ENCODE measurements at regions not wholly inside any gene's neighbourhood (a gene's known extent, or its start where the extent isn't known, plus 50 kb on each side); places are given as distances from the start of the nearest gene placed in this dataset.

DNA sequence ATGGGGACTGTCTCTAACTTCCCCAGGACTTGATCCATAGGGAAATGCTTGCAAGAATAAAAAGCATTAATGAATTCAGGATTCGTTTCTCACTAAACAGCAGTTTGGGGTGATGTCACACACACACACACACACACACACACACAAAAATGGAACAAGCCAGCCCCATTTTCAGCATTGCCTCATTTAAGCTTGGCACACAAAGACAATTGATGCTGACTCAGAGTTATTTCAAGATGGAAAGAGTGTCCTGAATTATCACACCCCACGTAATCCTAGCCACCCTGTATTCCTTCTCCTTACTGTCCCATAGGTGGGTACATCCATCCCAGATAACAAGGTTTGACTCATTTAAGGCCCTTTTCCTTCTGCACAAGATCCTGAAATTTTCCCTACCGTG, 345.1 kb upstream of the HS3ST1 start:
- DNase-seq (ENCODE audit: low read depth in 2 of 2), result peak; percentile 51 to 77
- TF ChIP-seq, protein P1, sequence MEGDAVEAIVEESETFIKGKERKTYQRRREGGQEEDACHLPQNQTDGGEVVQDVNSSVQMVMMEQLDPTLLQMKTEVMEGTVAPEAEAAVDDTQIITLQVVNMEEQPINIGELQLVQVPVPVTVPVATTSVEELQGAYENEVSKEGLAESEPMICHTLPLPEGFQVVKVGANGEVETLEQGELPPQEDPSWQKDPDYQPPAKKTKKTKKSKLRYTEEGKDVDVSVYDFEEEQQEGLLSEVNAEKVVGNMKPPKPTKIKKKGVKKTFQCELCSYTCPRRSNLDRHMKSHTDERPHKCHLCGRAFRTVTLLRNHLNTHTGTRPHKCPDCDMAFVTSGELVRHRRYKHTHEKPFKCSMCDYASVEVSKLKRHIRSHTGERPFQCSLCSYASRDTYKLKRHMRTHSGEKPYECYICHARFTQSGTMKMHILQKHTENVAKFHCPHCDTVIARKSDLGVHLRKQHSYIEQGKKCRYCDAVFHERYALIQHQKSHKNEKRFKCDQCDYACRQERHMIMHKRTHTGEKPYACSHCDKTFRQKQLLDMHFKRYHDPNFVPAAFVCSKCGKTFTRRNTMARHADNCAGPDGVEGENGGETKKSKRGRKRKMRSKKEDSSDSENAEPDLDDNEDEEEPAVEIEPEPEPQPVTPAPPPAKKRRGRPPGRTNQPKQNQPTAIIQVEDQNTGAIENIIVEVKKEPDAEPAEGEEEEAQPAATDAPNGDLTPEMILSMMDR (IDR thresholded peaks at IDR 0.05; ENCODE audit: low read depth, low read length), result no peak
- H3K4me3 ChIP-seq (replicated peaks in 1 of 2; ENCODE audit: low read depth in 2 of 2, low read length in 2 of 2), result no peak overlapping the region

DNA sequence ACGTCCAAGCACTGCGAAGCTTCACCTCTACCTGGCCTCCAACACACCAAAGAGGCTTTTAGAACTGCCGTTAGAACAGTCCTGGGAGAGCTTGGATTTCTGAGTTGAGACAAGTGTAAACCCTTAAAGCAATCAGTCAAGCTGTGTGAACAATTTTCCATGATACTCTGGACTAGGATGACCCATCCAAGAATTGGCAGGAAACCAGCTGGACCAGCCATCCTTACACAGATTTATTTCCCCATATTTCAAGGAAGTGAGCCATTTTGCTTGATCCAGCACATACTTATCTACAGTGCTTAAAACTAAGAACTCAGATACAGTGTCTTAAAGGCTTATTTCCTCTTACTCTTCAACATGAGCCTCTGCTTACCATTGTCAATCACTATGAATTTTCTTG, 340.7 kb upstream of the HS3ST1 start:
- TF ChIP-seq, protein P1 (IDR thresholded peaks at IDR 0.05; ENCODE audit: low read depth, low read length), result no peak
- peak; percentile 43 to 92 for DNase-seq (ENCODE audit: low read depth in 2 of 2)

DNA sequence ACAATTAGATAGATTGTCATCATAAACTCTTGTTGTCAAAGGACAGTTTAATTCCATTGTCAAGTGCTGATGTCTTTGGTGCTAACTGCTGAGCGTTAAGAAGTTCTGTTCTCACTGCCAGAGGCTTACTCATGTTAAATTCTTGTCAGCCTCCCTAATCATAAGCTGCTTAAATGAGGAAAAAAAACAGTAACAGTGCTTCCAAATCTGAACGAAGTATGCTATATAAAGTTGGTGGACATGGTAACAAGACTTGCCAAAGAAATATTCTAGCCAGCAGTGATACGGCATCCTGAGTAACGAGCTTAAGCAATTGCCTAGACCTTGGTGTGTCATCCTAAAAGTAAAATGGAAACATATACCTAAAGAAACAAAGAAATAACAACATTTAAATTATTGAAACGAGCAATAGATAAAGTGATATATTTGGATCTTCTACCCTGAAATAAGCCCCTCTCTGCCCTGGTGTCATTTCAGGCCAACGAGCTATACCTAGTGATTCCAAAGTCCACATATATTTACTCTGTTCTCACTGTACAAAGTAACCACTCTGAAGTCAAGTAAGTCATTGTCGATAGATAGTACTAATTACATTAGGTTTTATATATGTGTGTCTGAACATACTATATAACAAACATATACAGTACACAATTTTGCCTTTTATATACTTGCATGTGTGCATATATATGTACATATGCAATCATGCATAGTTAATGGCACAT, 339.7 kb upstream of the HS3ST1 start:
- DNase-seq (ENCODE audit: low read depth in 2 of 2), result peak in 1 of 2 donors; percentile 88
- no peak overlapping the region for H3K4me3 ChIP-seq (replicated peaks in 1 of 2; ENCODE audit: low read depth in 2 of 2, low read length in 2 of 2)
- TF ChIP-seq, protein P1 (IDR thresholded peaks at IDR 0.05; ENCODE audit: low read depth, low read length), result no peak

More for the DNA sequence above, 340.7 kb upstream of the HS3ST1 start:
- no peak overlapping the region for H3K4me3 ChIP-seq (replicated peaks in 1 of 2; ENCODE audit: low read depth in 2 of 2, low read length in 2 of 2)

DNA sequence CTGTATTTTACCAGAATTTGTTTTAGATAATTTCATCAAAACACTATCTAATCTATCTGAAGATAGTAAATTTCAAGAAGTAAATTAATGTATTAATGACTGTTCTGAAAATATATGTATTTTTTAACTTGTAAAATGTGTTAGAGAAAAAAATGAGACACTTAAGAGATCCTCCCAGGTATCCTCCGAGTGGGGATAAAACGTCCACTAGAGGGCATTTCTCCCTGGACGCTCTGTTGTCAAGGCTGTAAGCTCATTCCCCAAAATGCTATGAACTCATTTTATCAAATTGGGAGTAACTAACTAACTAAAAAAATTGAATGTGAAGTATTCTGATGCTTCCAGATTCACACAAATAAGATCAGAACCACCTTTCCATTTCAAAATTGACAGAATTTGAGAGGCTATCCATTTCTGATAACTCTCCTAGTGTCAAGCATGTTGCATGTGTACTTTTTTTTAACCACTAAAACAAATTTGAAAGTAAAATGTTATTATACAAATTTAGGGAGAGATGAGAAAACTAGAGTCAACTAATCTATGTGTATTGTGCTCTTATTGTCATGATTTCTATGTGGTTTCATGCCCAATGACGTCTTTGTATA, 337.3 kb upstream of the HS3ST1 start:
- TF ChIP-seq, protein P1 (IDR thresholded peaks at IDR 0.05; ENCODE audit: low read depth, low read length), result peak; percentile 68
- H3K4me3 ChIP-seq (replicated peaks in 1 of 2; ENCODE audit: low read depth in 2 of 2, low read length in 2 of 2), result no peak overlapping the region
- DNase-seq (ENCODE audit: low read depth in 2 of 2), result peak; percentile 58 to 70

DNA sequence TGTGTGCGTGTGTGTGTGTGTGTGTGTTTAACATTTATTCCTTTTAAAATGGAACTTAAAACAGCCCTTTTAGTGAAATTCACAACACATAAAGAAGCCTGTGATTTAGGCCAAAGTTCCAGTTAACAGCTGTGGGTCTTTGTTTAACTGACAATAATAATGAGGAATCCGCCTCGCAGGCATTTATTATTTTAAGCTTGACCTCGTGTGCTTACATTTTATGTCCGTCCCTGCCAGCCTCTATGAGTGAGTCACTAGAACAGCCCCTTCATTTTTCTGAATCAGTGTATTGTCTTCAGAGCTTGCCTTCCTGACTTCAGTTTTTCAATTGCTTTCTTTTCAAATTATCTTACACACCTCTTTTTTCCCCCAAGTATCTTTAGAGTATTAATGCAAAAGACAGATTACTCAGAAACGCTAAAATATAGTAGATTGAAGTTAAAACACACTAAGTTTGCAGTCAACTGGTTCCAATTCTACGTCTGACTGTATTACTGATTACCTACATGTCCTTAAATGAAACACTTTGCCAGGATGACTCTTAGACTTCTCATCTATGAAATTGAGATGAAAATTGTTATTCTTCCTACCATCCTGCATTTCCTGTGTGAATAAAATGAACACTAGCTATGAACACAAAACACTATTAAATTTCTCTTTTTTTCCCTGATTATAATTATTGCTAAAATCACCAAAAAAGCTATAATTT, 319.6 kb upstream of the HS3ST1 start:
- peak; percentile 76 to 88 for DNase-seq (ENCODE audit: low read depth in 2 of 2)
- H3K4me3 ChIP-seq (replicated peaks in 1 of 2; ENCODE audit: low read depth in 2 of 2, low read length in 2 of 2), result peak overlapping the region in 1 of 2 donors; percentile 9
- TF ChIP-seq, protein P1 (IDR thresholded peaks at IDR 0.05; ENCODE audit: low read depth, low read length), result no peak

DNA sequence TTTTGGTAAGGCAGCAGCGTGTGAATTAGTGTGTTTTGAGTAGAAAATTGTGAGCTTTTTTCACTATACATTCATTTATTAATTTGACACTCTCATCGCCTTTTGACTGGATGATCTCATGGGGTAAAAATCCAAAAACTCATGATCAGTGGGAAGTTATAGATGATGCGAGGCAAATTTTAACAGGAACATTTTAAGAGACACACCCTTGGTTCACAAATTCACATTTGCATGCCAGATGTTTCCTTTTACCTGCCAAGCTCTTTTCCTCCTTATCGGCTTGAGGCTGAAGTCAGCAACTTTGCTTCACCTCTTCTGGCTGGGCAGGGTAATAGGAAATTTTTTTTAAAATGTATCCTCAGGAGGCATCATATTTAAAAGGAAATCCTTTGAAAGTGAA, 318.0 kb upstream of the HS3ST1 start:
- TF ChIP-seq, protein P1 (IDR thresholded peaks at IDR 0.05; ENCODE audit: low read depth, low read length), result no peak
- H3K4me3 ChIP-seq (replicated peaks in 1 of 2; ENCODE audit: low read depth in 2 of 2, low read length in 2 of 2), result no peak overlapping the region

More for the DNA sequence above, 318.0 kb upstream of the HS3ST1 start:
- peak in 1 of 2 donors; percentile 52 for DNase-seq (ENCODE audit: low read depth in 2 of 2)

Measured in cardiac fibroblast (primary cell).